ENCODE measurements at regions not wholly inside any gene's neighbourhood (a gene's known extent, or its start where the extent isn't known, plus 50 kb on each side); places are given as distances from the start of the nearest gene placed in this dataset.

DNA sequence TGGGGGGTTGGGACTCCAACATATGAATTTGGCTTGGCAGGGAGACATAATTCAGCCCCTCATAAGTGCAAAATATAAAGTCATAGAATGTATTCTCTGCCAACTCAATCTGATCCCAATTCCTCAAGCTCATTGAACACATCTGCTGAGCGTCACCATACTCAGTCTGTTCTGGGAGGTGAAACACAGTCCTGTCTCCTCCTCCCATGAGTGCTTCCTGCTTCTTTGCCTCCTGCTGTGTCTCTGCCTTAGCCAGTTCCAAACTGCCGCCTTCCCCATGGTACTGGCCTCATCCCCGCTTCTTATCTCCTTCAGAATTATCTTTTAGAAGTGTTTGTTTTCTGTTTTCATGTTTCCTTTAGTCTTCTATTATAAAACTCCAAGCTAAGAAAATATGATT is 365.5 kb downstream of the TNS3 start:
- Histone ChIP-seq H3K27me3 (replicated peaks; ENCODE audit: insufficient read depth) (no peaks in the 10 kb centered on the region), H3K4me2 (ENCODE audit: unreplicated experiment) (no peak overlapping the region), H3K79me2 (ENCODE audit: insufficient read depth) (no peaks in the 10 kb centered on the region)

GRCh38 chr7:47215640-47216039 is 366.3 kb downstream of the TNS3 start:
- Histone ChIP-seq H3K9me2 (ENCODE audit: insufficient read depth) (no peaks in the 10 kb centered on the region), H3K27me3 (replicated peaks; ENCODE audit: insufficient read depth) (peaks cover 2% of the 10 kb centered on the region; the same call in 1 of the 2 replicates), H3K4me2 (ENCODE audit: unreplicated experiment) (no peak overlapping the region), H3K36me3 (ENCODE audit: low read depth) (no peaks in the 10 kb centered on the region), H3K9me3 (ENCODE audit: low read depth) (no peaks in the 10 kb centered on the region), H3F3A (ENCODE audit: insufficient read depth) (no peaks in the 10 kb centered on the region), H3K9ac (no peak overlapping the region), H3K79me2 (ENCODE audit: insufficient read depth) (no peaks in the 10 kb centered on the region), H2AFZ (no peak overlapping the region), H3K4me1 (ENCODE audit: insufficient read depth) (peaks cover 8% of the 10 kb centered on the region; the same call in 1 of the 2 replicates), H3K27ac (no peak overlapping the region), H3K4me3 (no peak overlapping the region), H4K20me1 (ENCODE audit: insufficient read depth) (no peaks in the 10 kb centered on the region)
- in situ Hi-C loops (cut with MboI): no loop called here
- TF ChIP-seq EZH2phosphoT487 (IDR thresholded peaks at IDR 0.05; ENCODE audit: insufficient read depth, low read depth) (no peak), EZH2 (IDR thresholded peaks at IDR 0.05; ENCODE audit: insufficient read depth, poor library complexity, severe bottlenecking) (no peak)
- no peak for DNase-seq
- 78 to 86% methylated on average over 7 of the region's 7 CpGs for WGBS, 2 experiments (ENCODE audit: low coverage in 1 of 2, low lambda C conversion rate in 2 of 2, missing lambda C conversion rate in 2 of 2)

More for the DNA sequence above, 365.5 kb downstream of the TNS3 start:
- H3F3A ChIP-seq (ENCODE audit: insufficient read depth): 0 out of 2 replicates have a peak, but pooled peaks cover under 1% of the 10 kb centered on the region
- H3K4me1 ChIP-seq (ENCODE audit: insufficient read depth): peaks cover 10% of the 10 kb centered on the region
- H3K36me3 ChIP-seq (ENCODE audit: low read depth): no peaks in the 10 kb centered on the region
- no peak overlapping the region for H3K9ac ChIP-seq
- H3K9me2 ChIP-seq (ENCODE audit: insufficient read depth): no peaks in the 10 kb centered on the region
- H3K27ac ChIP-seq: no peak overlapping the region
- in situ Hi-C loops (cut with MboI): no loop called here
- H2AFZ ChIP-seq: no peak overlapping the region
- no peak for TF ChIP-seq EZH2phosphoT487 (IDR thresholded peaks at IDR 0.05; ENCODE audit: insufficient read depth, low read depth)
- no peak for TF ChIP-seq EZH2 (IDR thresholded peaks at IDR 0.05; ENCODE audit: insufficient read depth, poor library complexity, severe bottlenecking)
- DNase-seq: no peak
- H3K9me3 ChIP-seq (ENCODE audit: low read depth): no peaks in the 10 kb centered on the region
- no peaks in the 10 kb centered on the region for H4K20me1 ChIP-seq (ENCODE audit: insufficient read depth)
- WGBS, 2 experiments (ENCODE audit: low coverage in 1 of 2, low lambda C conversion rate in 2 of 2, missing lambda C conversion rate in 2 of 2): 98 to 99% methylated on average over 3 of the region's 3 CpGs
- no peak overlapping the region for H3K4me3 ChIP-seq

DNA sequence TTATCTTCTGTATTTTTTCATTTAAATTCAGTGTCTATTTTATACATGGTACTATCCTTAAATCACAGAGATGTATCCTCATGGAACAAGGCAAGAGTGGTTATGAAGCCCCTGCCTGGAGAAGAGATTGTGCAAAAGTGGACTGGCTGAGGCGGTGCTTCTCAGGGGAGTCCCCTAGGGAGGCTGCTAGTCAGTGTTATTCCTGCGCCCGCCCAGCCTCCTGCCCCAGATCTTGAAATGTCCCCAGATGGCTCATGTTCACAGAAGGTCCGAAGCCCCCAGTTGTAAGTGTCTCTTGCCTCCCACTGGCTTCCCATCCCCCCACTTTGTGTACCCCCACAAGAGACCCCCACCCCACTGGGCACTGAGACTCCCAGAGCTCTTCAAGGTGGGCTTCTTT is 366.9 kb downstream of the TNS3 start:
- no peaks in the 10 kb centered on the region for H3K36me3 ChIP-seq (ENCODE audit: low read depth)
- in situ Hi-C loops (cut with MboI): no loop called here
- H3K9me2 ChIP-seq (ENCODE audit: insufficient read depth): no peaks in the 10 kb centered on the region
- no peaks in the 10 kb centered on the region for H3F3A ChIP-seq (ENCODE audit: insufficient read depth)
- H2AFZ ChIP-seq: no peak overlapping the region
- no peak overlapping the region for H3K27ac ChIP-seq
- H3K9me3 ChIP-seq (ENCODE audit: low read depth): no peaks in the 10 kb centered on the region
- H3K79me2 ChIP-seq (ENCODE audit: insufficient read depth): no peaks in the 10 kb centered on the region
- peaks cover 8% of the 10 kb centered on the region; the same call in 1 of the 2 replicates for H3K4me1 ChIP-seq (ENCODE audit: insufficient read depth)
- no peaks in the 10 kb centered on the region for H4K20me1 ChIP-seq (ENCODE audit: insufficient read depth)
- H3K27me3 ChIP-seq (replicated peaks; ENCODE audit: insufficient read depth): peaks cover 3% of the 10 kb centered on the region; the same call in 1 of the 2 replicates
- no peak overlapping the region for H3K9ac ChIP-seq
- WGBS, 2 experiments (ENCODE audit: low coverage in 1 of 2, low lambda C conversion rate in 2 of 2, missing lambda C conversion rate in 2 of 2): 69 to 77% methylated on average over 4 of the region's 4 CpGs
- no peak overlapping the region for H3K4me3 ChIP-seq
- TF ChIP-seq EZH2phosphoT487 (IDR thresholded peaks at IDR 0.05; ENCODE audit: insufficient read depth, low read depth) (no peak), EZH2 (IDR thresholded peaks at IDR 0.05; ENCODE audit: insufficient read depth, poor library complexity, severe bottlenecking) (no peak)
- H3K4me2 ChIP-seq (ENCODE audit: unreplicated experiment): no peak overlapping the region
- no peak for DNase-seq

GRCh38 chr7:47213276-47213675 is 368.6 kb downstream of the TNS3 start:
- H3F3A ChIP-seq (ENCODE audit: insufficient read depth): no peaks in the 10 kb centered on the region

More at GRCh38 chr7:47213276-47213675, 368.6 kb downstream of the TNS3 start:
- H3K4me1 ChIP-seq (ENCODE audit: insufficient read depth): no peaks in the 10 kb centered on the region
- H3K9me3 ChIP-seq (ENCODE audit: low read depth): no peaks in the 10 kb centered on the region
- H3K27me3 ChIP-seq (replicated peaks; ENCODE audit: insufficient read depth): peaks cover 3% of the 10 kb centered on the region; the same call in 1 of the 2 replicates
- no peaks in the 10 kb centered on the region for H3K36me3 ChIP-seq (ENCODE audit: low read depth)
- H3K4me3 ChIP-seq: no peak overlapping the region
- H3K79me2 ChIP-seq (ENCODE audit: insufficient read depth): no peaks in the 10 kb centered on the region
- H4K20me1 ChIP-seq (ENCODE audit: insufficient read depth): no peaks in the 10 kb centered on the region
- no peaks in the 10 kb centered on the region for H3K9me2 ChIP-seq (ENCODE audit: insufficient read depth)
- no peak for DNase-seq
- no peak overlapping the region for H3K9ac ChIP-seq
- TF ChIP-seq EZH2 (IDR thresholded peaks at IDR 0.05; ENCODE audit: insufficient read depth, poor library complexity, severe bottlenecking): no peak
- TF ChIP-seq EZH2phosphoT487 (IDR thresholded peaks at IDR 0.05; ENCODE audit: insufficient read depth, low read depth): no peak
- no peak overlapping the region for H2AFZ ChIP-seq
- in situ Hi-C loops (cut with MboI): no loop called here
- H3K4me2 ChIP-seq (ENCODE audit: unreplicated experiment): no peak overlapping the region
- WGBS, 2 experiments (ENCODE audit: low coverage in 1 of 2, low lambda C conversion rate in 2 of 2, missing lambda C conversion rate in 2 of 2): 83 to 91% methylated on average over 5 of the region's 5 CpGs
- no peak overlapping the region for H3K27ac ChIP-seq

All from GM23248 (cell line).